Transverse colon (tissue), 4 donors: ENCODE measurements at regions not wholly inside any gene's neighbourhood (a gene's known extent, or its start where the extent isn't known, plus 50 kb on each side); places are given as distances from the start of the nearest gene placed in this dataset.

ENCODE experiments used
- DNase-seq: peaks from one replicate; pipeline ENCODE4 v3.0.0-alpha.2; 2019
- H3K27ac ChIP-seq, 4 donors: fragments of 200-600 bp; sonication (generic); 2 replicates each; pipeline ENCODE4 v1.5.1; 2016 to 2018; ENCODE audit warnings: inconsistent platforms in 4 of 4
- H3K27me3 ChIP-seq: fragments of 200-600 bp; sonication (generic); 2 replicates; pipeline ENCODE4 v1.5.1; 2017; ENCODE audit warnings: inconsistent platforms
- H3K36me3 ChIP-seq, 4 donors: fragments of 200-600 bp; sonication (generic); 2 replicates each; pipeline ENCODE4 v1.5.1; 2017 to 2019; ENCODE audit warnings: inconsistent platforms in 4 of 4
- H3K4me1 ChIP-seq, 4 donors: fragments of 200-600 bp; sonication (generic); 2 replicates each; pipeline ENCODE4 v1.5.1; 2017 to 2020; ENCODE audit warnings: inconsistent platforms in 4 of 4
- H3K4me3 ChIP-seq, 4 donors: fragments of 200-600 bp; sonication (generic); 1 replicate in 1 of 4; 2 replicates in 3 of 4; pipeline versions ENCODE4 v1.5.1 to v1.6.1; 2017 to 2019; ENCODE audit warnings: inconsistent platforms in 4 of 4
- H3K9me3 ChIP-seq, 2 donors: fragments of 200-600 bp; sonication (generic); 2 replicates each; pipeline ENCODE4 v1.5.1; 2017 to 2019; ENCODE audit warnings: inconsistent platforms in 2 of 2
- CTCF ChIP-seq, 5 experiments: fragments of 200-600 bp in 3 of 5; fragments of 450-650 bp in 2 of 5; sonication (generic) in 3 of 5; IDR thresholded peaks; 1 replicate in 2 of 5; 2 replicates in 3 of 5; pipeline ENCODE4 v1.5.1; 2016 to 2017; ENCODE audit warnings: antibody characterized with exemption in 5 of 5, inconsistent platforms in 3 of 5, mild to moderate bottlenecking in 2 of 5, moderate library complexity in 1 of 5
- EP300 ChIP-seq: sonication (generic); formaldehyde crosslinking; IDR thresholded peaks from one replicate; pipeline ENCODE4 v1.6.1; 2017; ENCODE audit warnings: antibody characterized with exemption, low read depth
- POLR2A ChIP-seq: fragments of 450-650 bp; IDR thresholded peaks from one replicate; pipeline ENCODE4 v1.6.1; 2016; ENCODE audit warnings: antibody characterized with exemption, mild to moderate bottlenecking, moderate library complexity
- POLR2AphosphoS5 ChIP-seq, 3 donors: sonication (generic); formaldehyde crosslinking; IDR thresholded peaks; one replicate each; pipeline ENCODE4 v1.6.1; 2016; ENCODE audit warnings: antibody characterized with exemption in 3 of 3
- WGBS, 2 donors: methylation state at CpG; one replicate each; pipeline ENCODE4 v1.1.5; 2018; ENCODE audit warnings: low coverage in 1 of 2; 5-methylcytosine and 5-hydroxymethylcytosine counted together
- in situ Hi-C, 4 donors: fragments of 200-750 bp; cut with MboI; loops; one replicate each; pipeline versions ENCODE4 v1.15.0 to v1.15.1; 2017; ENCODE audit warnings: low sequenced_read_pairs in 3 of 4, low pct_ligation_motif_present in 1 of 4, low pct_unique_long_range_greater_than_20kb in 1 of 4
- intact Hi-C: fragments of 100-400 bp; cut with DNase I; formaldehyde crosslinking; loops from one replicate; pipeline ENCODE4 v1.15.1; 2023; ENCODE audit warnings: low total_unique reads

- Histone ChIP-seq H3K36me3 (no peaks in the 10 kb centered on the region), H3K27me3 (no peaks in the 10 kb centered on the region), H3K4me1 (no peaks in the 10 kb centered on the region), H3K4me3 (no peak overlapping the region), H3K9me3 (no peaks in the 10 kb centered on the region), H3K27ac (no peak overlapping the region)
- in situ Hi-C loops, result no loop called here
- intact Hi-C loops, result no loop called here
- TF ChIP-seq EP300, result no peak
- TF ChIP-seq POLR2A, result no peak
- no peak for TF ChIP-seq CTCF (IDR thresholded peaks at IDR 0.05)
- no peak for TF ChIP-seq POLR2AphosphoS5 (IDR thresholded peaks at IDR 0.05)
- no peak for DNase-seq
These were observed 1310.0 kb upstream of the ZEB2 start for GRCh38 chr2:145829931-145830330.

- Histone ChIP-seq H3K36me3 (no peaks in the 10 kb centered on the region), H3K9me3 (no peaks in the 10 kb centered on the region), H3K27me3 (no peaks in the 10 kb centered on the region), H3K4me1 (no peaks in the 10 kb centered on the region), H3K27ac (no peak overlapping the region), H3K4me3 (no peak overlapping the region)
- in situ Hi-C loops, result no loop called here
- 73 to 93% methylated on average over 2 of the region's 2 CpGs for WGBS, 2 donors
- TF ChIP-seq POLR2A (no peak), EP300 (no peak), CTCF (IDR thresholded peaks at IDR 0.05) (no peak), POLR2AphosphoS5 (IDR thresholded peaks at IDR 0.05) (no peak)
- DNase-seq, result no peak
- intact Hi-C loops, result no loop called here
These were observed 1307.3 kb upstream of the ZEB2 start for GRCh38 chr2:145827235-145827634.

- WGBS, 2 donors, result 61 to 69% methylated on average over 3 of the region's 3 CpGs
- Histone ChIP-seq H3K4me1 (no peaks in the 10 kb centered on the region), H3K9me3 (no peaks in the 10 kb centered on the region), H3K4me3 (no peak overlapping the region), H3K27ac (no peak overlapping the region), H3K36me3 (no peaks in the 10 kb centered on the region), H3K27me3 (no peaks in the 10 kb centered on the region)
- in situ Hi-C loops (no loop called here), intact Hi-C loops (no loop called here)
- TF ChIP-seq CTCF (IDR thresholded peaks at IDR 0.05), result no peak
- no peak for TF ChIP-seq POLR2AphosphoS5 (IDR thresholded peaks at IDR 0.05)
- TF ChIP-seq EP300, result no peak
- TF ChIP-seq POLR2A, result no peak
- DNase-seq, result no peak
These were observed 1304.5 kb upstream of the ZEB2 start for GRCh38 chr2:145824384-145824783.

GRCh38 chr2:145822892-145823534 is 1303.1 kb upstream of the ZEB2 start:
- in situ Hi-C loops, result no loop called here
- Histone ChIP-seq H3K27me3 (no peaks in the 10 kb centered on the region), H3K27ac (no peak overlapping the region), H3K36me3 (no peaks in the 10 kb centered on the region), H3K4me3 (no peak overlapping the region), H3K4me1 (no peaks in the 10 kb centered on the region), H3K9me3 (no peaks in the 10 kb centered on the region)
- 32 to 53% methylated on average over 2 of the region's 2 CpGs for WGBS, 2 donors
- no peak for DNase-seq
- intact Hi-C loops, result no loop called here
- no peak for TF ChIP-seq POLR2AphosphoS5 (IDR thresholded peaks at IDR 0.05)
- TF ChIP-seq EP300, result no peak
- TF ChIP-seq POLR2A, result no peak
- no peak for TF ChIP-seq CTCF (IDR thresholded peaks at IDR 0.05)
